GM21515 (cell line): ENCODE measurements at regions not wholly inside any gene's neighbourhood (a gene's known extent, or its start where the extent isn't known, plus 50 kb on each side); places are given as distances from the start of the nearest gene placed in this dataset.

Source experiments
- ATAC-seq: cut with Tn5 transposase; IDR thresholded peaks from one replicate; pipeline ENCODE4 v1.9.1; 2021; ENCODE audit not compliant: unreplicated experiment

GRCh38 chr1:234887016-234887900 lies 241.4 kb downstream of the TOMM20 start:
- no peak for ATAC-seq

- ATAC-seq, result no peak
These were observed 242.3 kb downstream of the TOMM20 start for GRCh38 chr1:234886081-234886984.

GRCh38 chr1:234885601-234886000 lies 243.0 kb downstream of the TOMM20 start:
- no peak for ATAC-seq

- no peak for ATAC-seq
These were observed 243.9 kb downstream of the TOMM20 start for GRCh38 chr1:234884701-234885100.

- no peak for ATAC-seq
These were observed 244.6 kb downstream of the TOMM20 start for GRCh38 chr1:234884006-234884405.

GRCh38 chr1:234882898-234883297 lies 245.7 kb downstream of the TOMM20 start:
- no peak for ATAC-seq

GRCh38 chr1:234881893-234882771 lies 246.5 kb downstream of the TOMM20 start:
- peak; percentile 86 for ATAC-seq

GRCh38 chr1:234879147-234880080 lies 249.2 kb downstream of the TOMM20 start:
- no peak for ATAC-seq

- ATAC-seq, result no peak
These were observed 250.3 kb downstream of the TOMM20 start for GRCh38 chr1:234878288-234878687.

GRCh38 chr1:234877761-234878160 lies 250.9 kb downstream of the TOMM20 start:
- ATAC-seq, result no peak

GRCh38 chr1:234875953-234876855 lies 252.4 kb downstream of the TOMM20 start:
- ATAC-seq, result no peak

- no peak for ATAC-seq
These were observed 253.2 kb downstream of the TOMM20 start for GRCh38 chr1:234875328-234875952.

- no peak for ATAC-seq
These were observed 254.0 kb downstream of the TOMM20 start for GRCh38 chr1:234874291-234875288.

- ATAC-seq, result no peak
These were observed 256.8 kb downstream of the TOMM20 start for GRCh38 chr1:234871710-234872271.

GRCh38 chr1:234871039-234871709 lies 257.5 kb downstream of the TOMM20 start:
- ATAC-seq, result no peak
